GM21619 (cell line): ENCODE measurements at regions not wholly inside any gene's neighbourhood (a gene's known extent, or its start where the extent isn't known, plus 50 kb on each side); places are given as distances from the start of the nearest gene placed in this dataset.
"Not testable (repeated sequence)": the region's sequence is repeated elsewhere in the genome, so short reads cannot be mapped to it uniquely, and the experiment has no call there.

Experiments used
- ATAC-seq: cut with Tn5 transposase; IDR thresholded peaks from one replicate; pipeline ENCODE4 v1.9.1; 2021; ENCODE audit not compliant: unreplicated experiment

DNA sequence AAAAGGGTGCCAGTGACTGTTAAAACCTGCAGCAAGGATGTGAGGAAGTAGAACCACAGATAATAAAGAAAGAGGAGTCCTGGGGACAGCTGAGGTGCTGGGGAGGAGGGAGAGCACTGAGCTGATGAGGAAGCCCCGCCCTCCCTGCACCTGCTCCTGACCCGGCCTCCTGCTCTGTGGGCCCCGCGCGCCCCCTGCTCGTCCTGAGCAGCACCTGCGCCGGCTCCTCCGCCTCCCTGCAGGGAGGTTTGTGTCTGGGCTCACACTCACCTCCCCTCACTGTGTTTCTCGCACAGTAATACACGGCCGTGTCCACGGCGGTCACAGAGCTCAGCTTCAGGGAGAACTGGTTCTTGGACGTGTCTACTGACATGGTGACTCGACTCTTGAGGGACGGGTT is 797.6 kb downstream of the TMEM121 start:
- not testable (repeated sequence) for ATAC-seq

- ATAC-seq, result no peak
These were observed 800.9 kb downstream of the TMEM121 start for GRCh38 chr14:106327234-106327633.

DNA sequence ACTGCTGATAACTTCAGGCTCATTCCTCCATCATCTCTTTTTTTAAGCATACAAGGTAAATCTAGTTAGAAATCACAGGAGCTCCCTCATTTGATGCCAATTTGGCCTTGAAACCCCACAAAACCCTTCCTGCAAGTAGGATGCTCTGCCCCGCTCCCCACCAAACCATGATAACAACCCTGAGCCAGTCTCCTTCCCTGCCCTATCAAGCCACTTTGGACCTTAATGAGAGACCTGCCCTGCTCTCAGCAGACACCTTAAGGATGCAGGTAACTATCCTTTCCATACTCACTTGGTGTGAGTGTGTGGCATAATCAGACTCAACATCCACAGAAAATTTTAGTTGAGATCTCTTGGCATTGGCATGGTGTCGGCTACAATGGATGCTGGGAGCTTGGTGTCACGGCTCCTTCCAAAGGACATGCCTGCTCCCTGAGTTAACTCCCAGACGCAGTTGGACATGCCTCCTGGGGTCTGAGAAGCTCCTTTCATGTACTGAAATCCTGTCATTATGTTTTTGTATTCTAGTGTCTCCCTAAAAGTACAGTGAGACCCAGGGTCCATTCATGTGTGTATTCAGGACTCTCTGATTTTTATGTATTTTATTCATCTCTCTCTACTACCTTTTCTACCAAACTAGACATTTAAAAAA is 801.4 kb downstream of the TMEM121 start:
- not testable (repeated sequence) for ATAC-seq

DNA sequence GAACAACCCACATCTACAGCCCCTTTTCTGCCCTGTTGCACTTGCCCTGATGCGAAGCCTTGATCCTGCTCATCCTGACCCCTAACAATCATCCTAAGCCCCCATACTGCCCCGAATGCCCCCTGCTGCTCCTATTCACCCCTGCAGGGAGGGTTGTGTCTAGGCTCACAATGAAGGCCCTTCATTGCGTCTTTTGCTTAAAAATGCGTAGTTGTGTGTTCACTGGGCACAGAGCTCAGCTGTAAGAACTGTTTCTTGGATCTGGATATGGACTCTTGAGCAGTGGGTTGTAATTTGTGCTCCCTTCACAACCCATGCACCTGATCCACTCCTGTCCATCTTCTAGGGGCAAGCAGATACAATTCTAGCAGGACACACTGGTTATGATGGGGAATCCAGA is 802.9 kb downstream of the TMEM121 start:
- not testable (repeated sequence) for ATAC-seq

DNA sequence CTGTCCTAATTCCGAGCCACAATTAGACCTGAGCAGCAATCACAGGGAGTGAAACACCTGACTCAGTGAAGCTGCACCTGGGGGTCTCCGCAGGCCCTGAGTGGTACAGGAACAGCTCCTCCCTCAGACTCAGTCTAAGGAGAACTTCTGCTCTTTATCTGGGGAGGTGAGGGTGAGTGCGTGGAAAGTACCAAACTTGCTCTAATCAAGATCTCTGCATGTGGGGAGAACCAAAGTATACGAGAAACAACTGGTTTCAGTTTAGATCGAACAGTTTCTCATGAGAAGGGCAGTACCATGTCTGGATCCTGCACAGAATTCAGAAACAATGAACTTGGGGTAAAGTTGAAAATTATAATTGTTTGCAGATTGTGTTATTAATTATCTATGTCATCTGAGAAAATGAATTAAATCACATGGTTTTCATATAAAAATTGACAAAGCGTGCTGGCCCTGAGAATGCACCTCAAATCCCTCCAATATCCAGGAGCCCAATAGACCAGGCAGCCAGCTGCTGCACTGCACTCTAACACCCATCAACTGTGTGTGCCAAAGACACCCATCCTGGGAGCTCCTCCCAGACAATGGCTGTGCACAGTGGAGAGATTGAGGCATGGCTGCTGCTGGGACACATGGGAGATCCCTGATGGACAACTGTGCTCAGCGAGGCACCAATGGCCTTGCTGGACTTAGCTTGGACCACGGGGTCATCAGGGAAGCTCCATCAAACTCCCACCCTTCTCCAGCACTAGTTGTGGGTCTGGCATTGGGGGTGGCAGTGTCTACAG is 803.8 kb downstream of the TMEM121 start:
- ATAC-seq, result not testable (repeated sequence)

DNA sequence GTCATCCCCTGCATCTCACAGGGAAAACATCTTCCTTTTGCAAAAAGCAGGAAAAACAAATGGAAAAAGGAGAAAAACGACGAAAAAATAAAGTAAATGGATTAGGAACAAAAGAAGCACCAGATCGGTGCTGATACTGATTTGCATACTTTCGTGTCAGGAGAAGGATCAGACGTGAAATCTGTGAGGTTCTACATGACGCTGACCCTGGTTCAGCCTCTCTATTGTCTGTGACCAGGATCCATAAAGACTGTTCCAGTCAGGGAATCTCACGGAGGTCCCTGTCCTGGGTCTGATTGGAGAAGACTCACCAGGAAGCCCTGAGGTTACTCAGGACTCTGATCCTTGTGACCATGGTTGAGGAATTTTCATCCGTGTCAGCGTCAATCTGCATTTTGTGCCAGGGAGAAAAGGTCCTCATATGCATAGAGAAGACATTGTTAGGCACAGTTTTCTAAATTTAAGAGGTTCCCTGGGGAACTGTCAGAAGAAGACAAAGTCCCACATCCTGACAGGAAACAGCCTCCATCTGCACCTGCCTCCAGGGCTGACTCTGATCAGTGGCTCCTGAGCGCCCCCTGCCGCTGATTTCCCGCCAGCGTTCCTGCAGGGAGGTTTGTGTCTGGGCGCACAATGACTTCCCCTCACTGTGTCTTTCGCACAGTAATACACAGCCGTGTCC is 808.2 kb downstream of the TMEM121 start:
- not testable (repeated sequence) for ATAC-seq

GRCh38 chr14:106335110-106335429 is 808.7 kb downstream of the TMEM121 start:
- not testable (repeated sequence) for ATAC-seq

- ATAC-seq, result not testable (repeated sequence)
These were observed 812.4 kb downstream of the TMEM121 start for GRCh38 chr14:106338775-106339174.

GRCh38 chr14:106340658-106341057 is 814.3 kb downstream of the TMEM121 start:
- ATAC-seq, result not testable (repeated sequence)

- ATAC-seq, result not testable (repeated sequence)
These were observed 814.8 kb downstream of the TMEM121 start for GRCh38 chr14:106341161-106341560.

DNA sequence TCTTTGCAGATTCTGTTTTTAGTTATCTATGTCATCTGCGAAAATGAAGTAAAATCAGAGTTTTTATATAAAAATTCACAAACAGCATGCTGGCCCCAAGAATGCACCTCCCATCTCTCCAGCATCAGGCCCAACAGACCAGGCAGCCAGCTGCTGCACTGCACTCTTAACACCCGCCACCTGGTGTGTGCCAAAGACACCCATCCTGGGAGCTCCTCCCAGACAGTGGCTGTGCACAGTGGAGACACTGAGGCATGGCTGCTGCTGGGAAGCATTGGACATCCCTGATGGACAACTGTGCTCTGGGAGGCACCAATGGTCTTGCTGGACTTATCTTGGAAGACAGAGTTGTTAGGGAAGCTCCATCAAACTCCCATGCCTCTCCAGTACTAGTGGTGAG is 817.2 kb downstream of the TMEM121 start:
- no peak for ATAC-seq

GRCh38 chr14:106344065-106344614 is 817.8 kb downstream of the TMEM121 start:
- not testable (repeated sequence) for ATAC-seq

DNA sequence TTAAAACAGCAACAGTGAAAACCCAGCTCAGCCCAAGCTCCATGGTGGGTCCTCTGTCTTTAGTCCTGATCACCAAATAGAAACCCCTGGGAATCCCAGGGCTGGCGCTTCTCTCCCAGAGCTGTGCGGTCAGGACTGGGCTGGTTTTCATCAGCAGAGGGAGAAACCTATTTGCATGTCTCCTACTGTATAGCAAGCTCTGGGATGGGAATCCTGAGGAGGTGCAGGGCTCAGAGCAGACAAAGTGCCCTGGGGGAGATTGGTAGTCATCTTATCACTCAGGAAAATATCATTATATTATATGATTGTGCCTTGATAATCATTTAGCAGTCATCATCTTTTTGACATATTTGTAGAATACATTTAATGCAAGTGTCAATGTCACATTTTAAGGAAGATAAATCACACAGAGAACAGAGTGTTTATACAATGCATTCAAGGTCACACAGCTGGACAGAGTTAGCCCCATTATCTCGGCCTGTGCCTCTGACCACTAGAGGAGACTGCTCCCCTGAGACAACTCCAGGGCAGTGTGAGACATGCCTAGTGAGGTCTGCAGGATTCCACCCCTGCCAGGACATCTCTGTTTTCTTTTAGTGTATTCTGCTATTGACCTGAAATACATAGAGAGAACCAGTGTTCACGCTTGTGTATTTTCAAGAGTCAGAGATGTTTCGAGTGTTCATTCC is 818.6 kb downstream of the TMEM121 start:
- ATAC-seq, result not testable (repeated sequence)

- ATAC-seq, result no peak
These were observed 819.7 kb downstream of the TMEM121 start for GRCh38 chr14:106346084-106346483.

- no peak for ATAC-seq
These were observed 820.3 kb downstream of the TMEM121 start for GRCh38 chr14:106346534-106347290.

- ATAC-seq, result no peak
These were observed 821.0 kb downstream of the TMEM121 start for GRCh38 chr14:106347291-106347778.

DNA sequence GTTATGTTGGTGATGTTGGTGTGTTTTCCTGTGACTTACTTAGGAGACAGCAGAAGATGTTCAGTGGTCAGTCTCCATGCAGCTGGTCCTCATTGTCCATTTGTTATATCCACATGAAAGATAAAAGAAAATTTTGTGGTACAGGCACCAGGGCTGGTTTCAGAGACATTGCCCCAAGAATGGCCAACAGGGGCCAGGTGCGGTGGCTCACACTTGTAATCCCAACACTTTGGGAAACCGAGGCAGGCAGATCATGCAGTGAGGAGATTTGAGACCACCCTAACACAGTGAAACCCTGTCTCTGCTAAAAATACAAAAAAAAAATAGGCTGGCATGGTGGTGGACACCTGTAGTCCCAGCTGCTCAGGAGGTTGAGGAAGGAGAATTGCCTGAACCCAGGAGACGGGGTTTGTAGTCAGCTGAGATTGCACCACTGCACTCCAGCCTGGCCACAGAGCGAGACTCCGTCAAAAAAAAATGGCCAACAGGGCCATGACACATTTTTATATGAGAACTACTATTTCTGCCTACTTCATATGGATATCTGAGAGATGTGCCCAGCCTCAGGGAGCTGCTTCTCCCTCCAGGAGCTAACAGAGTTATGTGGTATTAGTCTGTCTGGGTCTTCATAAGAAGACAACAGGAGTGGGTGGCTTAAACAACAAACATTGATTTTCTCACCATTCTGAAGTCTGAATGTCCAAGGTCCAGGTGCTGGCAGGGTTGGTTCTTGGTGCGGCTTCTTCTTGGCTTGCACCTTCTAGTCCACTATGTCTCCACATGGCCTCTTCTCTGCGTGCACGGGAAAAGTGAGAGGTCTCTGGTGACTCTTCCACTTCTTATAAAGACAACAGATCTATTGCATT is 821.7 kb downstream of the TMEM121 start:
- ATAC-seq, result no peak

- ATAC-seq, result not testable (repeated sequence)
These were observed 822.6 kb downstream of the TMEM121 start for GRCh38 chr14:106348873-106349540.
